Endothelial cell of umbilical vein (primary cell): ENCODE measurements at regions not wholly inside any gene's neighbourhood (a gene's known extent, or its start where the extent isn't known, plus 50 kb on each side); places are given as distances from the start of the nearest gene placed in this dataset.

Source experiments
- BruUV-seq: library from RNA; stranded (reverse); fragments of 400-500 nt; replicated peaks from 2 replicates; lab custom pipeline; 2021; lab: Mats Ljungman, UMichigan
- CTCF ChIA-PET: fragments of 300-600, 350-600 bp; sonication (Branson Sonifier 250); formaldehyde crosslinking; loops from one replicate; lab custom pipeline; 2021; ENCODE audit warnings: antibody characterized with exemption, inconsistent platforms; lab: Charles Lee
- POLR2A ChIA-PET: fragments of 300-600, 350-600 bp; sonication (Branson Sonifier 250); formaldehyde crosslinking; loops from one replicate; lab custom pipeline; 2021; ENCODE audit warnings: antibody characterized with exemption, inconsistent platforms; lab: Charles Lee
- DNase-seq: peaks from one replicate; pipeline ENCODE4 v3.0.0-alpha.2; 2011; ENCODE audit warnings: low read depth, low spot score
- FAIRE-seq: peaks from 2 replicates; lab custom pipeline; 2011; peaks lifted over from hg19 to GRCh38; lab: Jason Lieb, UNC
- H2AFZ ChIP-seq: 2 replicates; pipeline ENCODE4 v1.6.0; 2012; ENCODE audit warnings: low read depth, low read length, control low read depth, inconsistent platforms
- H3K27ac ChIP-seq: 2 replicates; pipeline ENCODE4 v1.5.1; 2011; ENCODE audit warnings: low read depth, mild to moderate bottlenecking, control low read depth, low read length, moderate library complexity; ENCODE audit not compliant: insufficient read depth
- H3K27me3 ChIP-seq, 2 experiments: 2 replicates each; pipeline versions ENCODE4 v1.6.0 to v1.6.1; 2011; ENCODE audit warnings: low read length in 2 of 2, mixed read lengths in 1 of 2; ENCODE audit not compliant: control insufficient read depth in 2 of 2, insufficient read depth in 2 of 2
- H3K36me3 ChIP-seq, 2 experiments: 2 replicates in 1 of 2; 3 replicates in 1 of 2; pipeline ENCODE4 v1.5.1; 2011; ENCODE audit warnings: low read length in 2 of 2, mild to moderate bottlenecking in 1 of 2, moderate library complexity in 1 of 2; ENCODE audit not compliant: control insufficient read depth in 2 of 2, insufficient read depth in 2 of 2; ENCODE audit errors: extremely low read depth in 1 of 2
- H3K4me1 ChIP-seq: 3 replicates; pipeline ENCODE4 v1.5.1; 2011; ENCODE audit warnings: mild to moderate bottlenecking, low read length; ENCODE audit not compliant: control insufficient read depth, insufficient read depth; ENCODE audit errors: extremely low read depth
- H3K4me2 ChIP-seq: 2 replicates; pipeline ENCODE4 v1.6.1; 2011; ENCODE audit warnings: low read length, control low read depth, mixed read lengths; ENCODE audit not compliant: insufficient read depth
- H3K4me3 ChIP-seq, 3 experiments: fragments of 200-600 bp in 1 of 3; sonication (generic), shearing (Covaris generic) in 1 of 3; replicated peaks in 1 of 3; 2 replicates each; pipeline ENCODE4 v1.5.1; 2011 to 2016; ENCODE audit warnings: control low read depth in 3 of 3, low read length in 3 of 3, mild to moderate bottlenecking in 2 of 3, inconsistent platforms in 1 of 3, low read depth in 1 of 3, moderate library complexity in 1 of 3; ENCODE audit not compliant: insufficient read depth in 1 of 3
- H3K79me2 ChIP-seq: 2 replicates; pipeline ENCODE4 v1.6.0; 2012; ENCODE audit warnings: low read length, inconsistent platforms; ENCODE audit not compliant: control insufficient read depth, insufficient read depth
- H3K9ac ChIP-seq: replicated peaks from 2 replicates; pipeline ENCODE3; 2011; ENCODE audit warnings: low read length, control low read depth; ENCODE audit not compliant: insufficient read depth; ENCODE audit errors: extremely low read depth
- H3K9me1 ChIP-seq: replicated peaks from 3 replicates; pipeline ENCODE4 v1.6.0; 2011; ENCODE audit warnings: mild to moderate bottlenecking, low read length; ENCODE audit not compliant: control insufficient read depth, insufficient read depth; ENCODE audit errors: extremely low read depth
- H3K9me3 ChIP-seq: replicated peaks from 2 replicates; pipeline ENCODE4 v1.5.1; 2012; ENCODE audit warnings: low read length, inconsistent platforms; ENCODE audit not compliant: control insufficient read depth, insufficient read depth
- H4K20me1 ChIP-seq: replicated peaks from 2 replicates; pipeline ENCODE3; 2011; ENCODE audit warnings: mild to moderate bottlenecking, low read length; ENCODE audit not compliant: control insufficient read depth, insufficient read depth; ENCODE audit errors: extremely low read depth
- CTCF ChIP-seq, 2 donors: IDR thresholded peaks; 1 replicate in 1 of 2; 2 replicates in 1 of 2; pipeline ENCODE4 v1.5.1; 2011; ENCODE audit warnings: low read length in 2 of 2, mild to moderate bottlenecking in 2 of 2, moderate library complexity in 2 of 2, control low read depth in 1 of 2, inconsistent platforms in 1 of 2, low read depth in 1 of 2; ENCODE audit not compliant: insufficient read depth in 1 of 2; ENCODE audit errors: extremely low read depth in 1 of 2
- EZH2 ChIP-seq: IDR thresholded peaks from 2 replicates; pipeline ENCODE4 v1.6.1; 2012; ENCODE audit warnings: borderline replicate concordance, low read depth, mild to moderate bottlenecking, moderate library complexity, low read length, inconsistent platforms; ENCODE audit not compliant: severe bottlenecking
- FOS ChIP-seq: IDR thresholded peaks from 2 replicates; pipeline ENCODE4 v1.6.1; 2011; ENCODE audit warnings: mild to moderate bottlenecking, low read length, moderate library complexity, borderline replicate concordance; ENCODE audit not compliant: insufficient read depth
- MAX ChIP-seq: IDR thresholded peaks from 2 replicates; pipeline ENCODE4 v1.6.1; 2011; ENCODE audit not compliant: insufficient read depth, insufficient read length
- MYC ChIP-seq: IDR thresholded peaks from one replicate; pipeline ENCODE4 v1.6.1; 2011; ENCODE audit warnings: mild to moderate bottlenecking, low read depth, low read length
- POLR2AphosphoS5 ChIP-seq: IDR thresholded peaks from 2 replicates; pipeline ENCODE4 v1.6.1; 2012; ENCODE audit warnings: low read depth, mild to moderate bottlenecking, control low read depth, low read length, moderate library complexity; ENCODE audit not compliant: insufficient read depth
- dilution Hi-C: fragments of 300-500 bp; cut with MboI; formaldehyde crosslinking; loops from one replicate; pipeline ENCODE4 v1.15.0; 2019; ENCODE audit warnings: low sequenced_read_pairs; ENCODE audit not compliant: extremely low pct_ligation_motif_present
- intact Hi-C: fragments of 100-400 bp; cut with micrococcal nuclease; formaldehyde crosslinking; loops from one replicate; pipeline ENCODE4 v1.10.0; 2022

GRCh38 chrX:27186671-27187070 lies 276.5 kb downstream of the PPP4R3C start:
- CTCF ChIA-PET = interaction anchor here (0.7 to 3.3 kb wide), 15 partner anchors 9 to 533 kb away, joined by 3 to 18 read pairs (median 4); no protein-coding TSS in a partner anchor
- H3K4me1 ChIP-seq = no peaks in the 10 kb centered on the region
- DNase-seq (peak; percentile 28), FAIRE-seq (peak; percentile 83)
- H3K9me3 ChIP-seq = no peaks in the 10 kb centered on the region
- no peak for TF ChIP-seq MYC
- TF ChIP-seq CTCF (IDR thresholded peaks at IDR 0.05; ENCODE audit: extremely low read depth in 1 of 2, insufficient read depth in 1 of 2, low read depth in 1 of 2, low read length in 2 of 2) = peak; percentile 48 to 49
- TF ChIP-seq MAX = no peak
- no peaks in the 10 kb centered on the region for H3K79me2 ChIP-seq
- H3K9ac ChIP-seq = no peak overlapping the region
- no peak overlapping the region for H3K4me3 ChIP-seq
- H2AFZ ChIP-seq = peak overlapping the region; percentile 30
- no peak overlapping the region for H3K27ac ChIP-seq
- no TSS peak for BruUV-seq
- H3K4me2 ChIP-seq = no peak overlapping the region
- POLR2A ChIA-PET = no interaction called here
- H3K9me1 ChIP-seq = no peaks in the 10 kb centered on the region
- intact Hi-C loops (loop anchor here (1.0 to 5.0 kb wide), 6 partner anchors 151 to 889 kb away; no protein-coding TSS in a partner anchor), dilution Hi-C loops (no loop called here)
- no peaks in the 10 kb centered on the region for H3K27me3 ChIP-seq
- H3K36me3 ChIP-seq = no peaks in the 10 kb centered on the region
- no peaks in the 10 kb centered on the region for H4K20me1 ChIP-seq

GRCh38 chrX:27163236-27163635 lies 299.9 kb downstream of the PPP4R3C start:
- H4K20me1 ChIP-seq = no peaks in the 10 kb centered on the region
- dilution Hi-C loops (no loop called here), intact Hi-C loops (no loop called here)
- H3K4me1 ChIP-seq = no peaks in the 10 kb centered on the region
- H3K9ac ChIP-seq = no peak overlapping the region
- H3K79me2 ChIP-seq = no peaks in the 10 kb centered on the region
- TF ChIP-seq FOS (no peak), POLR2AphosphoS5 (no peak), EZH2 (no peak), MYC (no peak)
- CTCF ChIA-PET = interaction anchor here (1.8 kb wide), 1 partner anchor 23 kb away, joined by 9 read pairs; no protein-coding TSS in a partner anchor
- H2AFZ ChIP-seq = no peak overlapping the region
- no peaks in the 10 kb centered on the region for H3K9me3 ChIP-seq
- H3K9me1 ChIP-seq = no peaks in the 10 kb centered on the region
- FAIRE-seq (no peak), DNase-seq (peak; percentile 21)
- no peaks in the 10 kb centered on the region for H3K36me3 ChIP-seq
- H3K27me3 ChIP-seq = no peaks in the 10 kb centered on the region
- no TSS peak for BruUV-seq
- no peak overlapping the region for H3K4me2 ChIP-seq
- no peak overlapping the region for H3K4me3 ChIP-seq
- H3K27ac ChIP-seq = no peak overlapping the region
- POLR2A ChIA-PET = no interaction called here
